H9 (cell line): ENCODE measurements at regions not wholly inside any gene's neighbourhood (a gene's known extent, or its start where the extent isn't known, plus 50 kb on each side); places are given as distances from the start of the nearest gene placed in this dataset.

ENCODE experiments used
- DNase-seq: peaks from one replicate; pipeline ENCODE4 v3.0.0-alpha.2; 2017
- H2AFZ ChIP-seq: one replicate; pipeline ENCODE4 v1.6.1; 2013; ENCODE audit warnings: mild to moderate bottlenecking, low read length, control low read depth, moderate library complexity
- H2AK5ac ChIP-seq: 2 replicates; pipeline ENCODE4 v1.6.1; 2013; ENCODE audit warnings: low read length, control low read depth, mixed read lengths; ENCODE audit not compliant: insufficient read length
- H2BK120ac ChIP-seq: one replicate; pipeline ENCODE4 v1.6.1; 2013; ENCODE audit warnings: low read depth, mild to moderate bottlenecking, low read length, control low read depth, inconsistent platforms; ENCODE audit not compliant: poor library complexity, severe bottlenecking
- H2BK12ac ChIP-seq: 2 replicates; pipeline ENCODE4 v1.6.1; 2013; ENCODE audit warnings: low read length, control low read depth, mixed read lengths, low read depth; ENCODE audit not compliant: insufficient read length
- H2BK15ac ChIP-seq: 2 replicates; pipeline ENCODE4 v1.6.1; 2013; ENCODE audit warnings: low read depth, low read length, control low read depth
- H2BK20ac ChIP-seq: one replicate; pipeline ENCODE4 v1.6.1; 2013; ENCODE audit warnings: low read depth, mild to moderate bottlenecking, low read length, control low read depth, inconsistent platforms; ENCODE audit not compliant: poor library complexity, severe bottlenecking
- H2BK5ac ChIP-seq: 2 replicates; pipeline ENCODE4 v1.6.1; 2013; ENCODE audit warnings: low read length, control low read depth, mixed read lengths; ENCODE audit not compliant: insufficient read length
- H3K14ac ChIP-seq: 2 replicates; pipeline ENCODE4 v1.6.1; 2013; ENCODE audit warnings: low read length, control low read depth; ENCODE audit not compliant: insufficient read depth
- H3K18ac ChIP-seq: 2 replicates; pipeline ENCODE4 v1.6.1; 2013; ENCODE audit warnings: low read depth, mild to moderate bottlenecking, mixed read lengths, low read length, control low read depth; ENCODE audit not compliant: insufficient read length
- H3K23ac ChIP-seq: 2 replicates; pipeline ENCODE4 v1.6.1; 2013; ENCODE audit warnings: low read length, control low read depth, mixed read lengths, low read depth; ENCODE audit not compliant: insufficient read length
- H3K23me2 ChIP-seq: 2 replicates; pipeline ENCODE4 v1.6.1; 2013; ENCODE audit warnings: low read depth, mild to moderate bottlenecking, mixed read lengths, low read length, control low read depth; ENCODE audit not compliant: insufficient read length, poor library complexity, severe bottlenecking
- H3K27ac ChIP-seq: 2 replicates; pipeline ENCODE4 v1.5.1; 2013; ENCODE audit warnings: low read length, control low read depth, mixed read lengths, low read depth; ENCODE audit not compliant: insufficient read length
- H3K27me3 ChIP-seq: 2 replicates; pipeline ENCODE4 v1.6.1; 2013; ENCODE audit warnings: low read length, control low read depth, inconsistent platforms; ENCODE audit not compliant: insufficient read depth
- H3K4ac ChIP-seq: 2 replicates; pipeline ENCODE4 v1.6.1; 2013; ENCODE audit warnings: low read depth, mild to moderate bottlenecking, control low read depth, inconsistent platforms, low read length, moderate library complexity
- H3K4me1 ChIP-seq: 2 replicates; pipeline ENCODE4 v1.6.1; 2013; ENCODE audit warnings: low read length, control low read depth, inconsistent platforms; ENCODE audit not compliant: insufficient read depth
- H3K4me2 ChIP-seq: 2 replicates; pipeline ENCODE4 v1.6.1; 2013; ENCODE audit warnings: low read length, control low read depth, mixed read lengths; ENCODE audit not compliant: insufficient read length, insufficient read depth
- H3K56ac ChIP-seq: 2 replicates; pipeline ENCODE4 v1.6.1; 2013; ENCODE audit warnings: low read depth, mild to moderate bottlenecking, mixed read lengths, low read length, control low read depth; ENCODE audit not compliant: insufficient read length
- H3K79me1 ChIP-seq: 2 replicates; pipeline ENCODE4 v1.6.1; 2013; ENCODE audit warnings: low read depth, mild to moderate bottlenecking, moderate library complexity, low read length, control low read depth, inconsistent platforms; ENCODE audit not compliant: insufficient read depth, poor library complexity, severe bottlenecking
- H3K79me2 ChIP-seq: 2 replicates; pipeline ENCODE4 v1.6.1; 2013; ENCODE audit warnings: low read length, control low read depth, inconsistent platforms; ENCODE audit not compliant: insufficient read depth
- H3K9ac ChIP-seq: 2 replicates; pipeline ENCODE4 v1.6.1; 2013; ENCODE audit warnings: low read length, control low read depth, mixed read lengths; ENCODE audit not compliant: insufficient read length; ENCODE audit errors: extremely low read depth
- H3K9me3 ChIP-seq: one replicate; pipeline ENCODE4 v1.6.1; 2013; ENCODE audit warnings: low read depth, low read length, inconsistent platforms; ENCODE audit not compliant: control insufficient read depth
- H3T11ph ChIP-seq: one replicate; pipeline ENCODE4 v1.6.1; 2013; ENCODE audit warnings: mild to moderate bottlenecking, low read length, control low read depth, inconsistent platforms
- H4K20me1 ChIP-seq: one replicate; pipeline ENCODE4 v1.6.1; 2013; ENCODE audit not compliant: control insufficient read depth, insufficient read length, insufficient read depth
- H4K5ac ChIP-seq: 2 replicates; pipeline ENCODE4 v1.6.1; 2013; ENCODE audit warnings: low read depth, mild to moderate bottlenecking, mixed read lengths, low read length, control low read depth; ENCODE audit not compliant: insufficient read length
- H4K8ac ChIP-seq: replicated peaks from 2 replicates; pipeline ENCODE4 v1.6.1; 2013; ENCODE audit warnings: low read length, control low read depth, mixed read lengths, low read depth; ENCODE audit not compliant: insufficient read length
- H4K91ac ChIP-seq: 2 replicates; pipeline ENCODE4 v1.6.1; 2013; ENCODE audit warnings: low read depth, mild to moderate bottlenecking, moderate library complexity, mixed read lengths, low read length, control low read depth; ENCODE audit not compliant: insufficient read length
- H3K27ac Mint-ChIP-seq, 3 experiments: 2 replicates in 2 of 3; 3 replicates in 1 of 3; pipeline ENCODE4 v1.8.0; 2020 to 2021; ENCODE audit warnings: mixed read lengths in 3 of 3, mild to moderate bottlenecking in 1 of 3, moderate library complexity in 1 of 3
- H3K27me3 Mint-ChIP-seq: 2 replicates; pipeline ENCODE4 v1.8.0; 2021; ENCODE audit warnings: low read depth, mild to moderate bottlenecking, moderate library complexity, mixed read lengths
- H3K36me3 Mint-ChIP-seq, 3 experiments: 2 replicates in 2 of 3; 3 replicates in 1 of 3; pipeline ENCODE4 v1.8.0; 2020 to 2021; ENCODE audit warnings: low read depth in 3 of 3, mixed read lengths in 3 of 3; ENCODE audit not compliant: insufficient read depth in 1 of 3
- H3K4me1 Mint-ChIP-seq, 2 experiments: 2 replicates each; pipeline ENCODE4 v1.8.0; 2020; ENCODE audit warnings: mixed read lengths in 2 of 2
- H3K4me3 Mint-ChIP-seq, 2 experiments: 2 replicates in 1 of 2; 3 replicates in 1 of 2; pipeline ENCODE4 v1.8.0; 2020 to 2021; ENCODE audit warnings: mild to moderate bottlenecking in 2 of 2, mixed read lengths in 2 of 2, moderate library complexity in 1 of 2
- H3K9me3 Mint-ChIP-seq, 2 experiments: 2 replicates in 1 of 2; 3 replicates in 1 of 2; pipeline ENCODE4 v1.8.0; 2020; ENCODE audit warnings: mild to moderate bottlenecking in 2 of 2, mixed read lengths in 2 of 2, moderate library complexity in 1 of 2
- WGBS: extraction: QIAGEN DNeasy Blood & Tissue Kit; methylation state at CpG from one replicate; pipeline ENCODE4 v1.1.7; 2013; ENCODE audit warnings: missing lambda C conversion rate, low lambda C conversion rate, mixed read lengths; ENCODE audit not compliant: insufficient read length; ENCODE audit errors: extremely low coverage; 5-methylcytosine and 5-hydroxymethylcytosine counted together
- TF ChIP-seq, protein P1 (sequence below): fragments of 200-600 bp; sonication (generic); conservative IDR thresholded peaks from 3 replicates; pipeline ENCODE4 v1.8.0; 2021; ENCODE audit warnings: antibody characterized with exemption, mild to moderate bottlenecking

DNA sequence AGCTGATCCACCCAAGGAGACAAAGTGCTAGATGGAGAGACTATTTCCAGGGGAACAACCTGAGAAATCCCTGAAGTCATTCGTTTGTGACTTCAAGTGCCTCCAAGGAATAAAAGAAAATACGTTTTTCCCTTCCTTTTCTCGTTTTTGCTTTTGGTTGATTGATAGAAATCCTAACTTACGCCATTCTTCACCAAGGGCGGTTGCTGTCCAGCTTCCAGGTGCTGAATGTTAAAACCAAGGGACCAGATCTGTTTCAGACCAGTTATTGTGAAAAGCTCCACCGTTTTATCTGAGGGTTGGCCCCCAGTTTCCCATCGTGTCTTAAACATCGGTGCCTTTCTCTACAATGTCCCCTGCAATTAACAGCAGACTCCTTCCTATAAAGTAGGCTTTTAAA lies 600.7 kb upstream of the SGCD start:
- H3K36me3 Mint-ChIP-seq, result no peaks in the 10 kb centered on the region; a peak in 1 of 7 replicates
- Histone ChIP-seq H4K5ac (no peak overlapping the region), H3K9me3 (no peaks in the 10 kb centered on the region), H3K23me2 (peaks cover 22% of the 10 kb centered on the region), H3K4ac (no peak overlapping the region), H3K4me1 (no peaks in the 10 kb centered on the region), H2BK12ac (no peak overlapping the region), H4K91ac (no peak overlapping the region), H2AK5ac (no peak overlapping the region), H3K23ac (no peak overlapping the region), H3K14ac (no peak overlapping the region), H3K79me1 (no peaks in the 10 kb centered on the region), H3K79me2 (no peaks in the 10 kb centered on the region), H3K27ac (no peak overlapping the region), H2BK5ac (no peak overlapping the region), H4K20me1 (no peaks in the 10 kb centered on the region), H3K4me2 (no peak overlapping the region), H2BK15ac (no peak overlapping the region), H2BK20ac (no peak overlapping the region), H2BK120ac (no peak overlapping the region), H3K9ac (no peak overlapping the region), H2AFZ (no peak overlapping the region), H3T11ph (no peak overlapping the region), H3K18ac (no peak overlapping the region), H3K27me3 (peaks cover 37% of the 10 kb centered on the region), H4K8ac (no peak overlapping the region), H3K56ac (no peak overlapping the region)
- H3K9me3 Mint-ChIP-seq, result no peaks in the 10 kb centered on the region; a peak in 1 of 5 replicates
- H3K27me3 Mint-ChIP-seq, result peaks cover 97% of the 10 kb centered on the region
- DNase-seq, result peak; percentile 35
- no peak overlapping the region for H3K4me3 Mint-ChIP-seq
- no peak overlapping the region for H3K27ac Mint-ChIP-seq
- TF ChIP-seq, protein P1, sequence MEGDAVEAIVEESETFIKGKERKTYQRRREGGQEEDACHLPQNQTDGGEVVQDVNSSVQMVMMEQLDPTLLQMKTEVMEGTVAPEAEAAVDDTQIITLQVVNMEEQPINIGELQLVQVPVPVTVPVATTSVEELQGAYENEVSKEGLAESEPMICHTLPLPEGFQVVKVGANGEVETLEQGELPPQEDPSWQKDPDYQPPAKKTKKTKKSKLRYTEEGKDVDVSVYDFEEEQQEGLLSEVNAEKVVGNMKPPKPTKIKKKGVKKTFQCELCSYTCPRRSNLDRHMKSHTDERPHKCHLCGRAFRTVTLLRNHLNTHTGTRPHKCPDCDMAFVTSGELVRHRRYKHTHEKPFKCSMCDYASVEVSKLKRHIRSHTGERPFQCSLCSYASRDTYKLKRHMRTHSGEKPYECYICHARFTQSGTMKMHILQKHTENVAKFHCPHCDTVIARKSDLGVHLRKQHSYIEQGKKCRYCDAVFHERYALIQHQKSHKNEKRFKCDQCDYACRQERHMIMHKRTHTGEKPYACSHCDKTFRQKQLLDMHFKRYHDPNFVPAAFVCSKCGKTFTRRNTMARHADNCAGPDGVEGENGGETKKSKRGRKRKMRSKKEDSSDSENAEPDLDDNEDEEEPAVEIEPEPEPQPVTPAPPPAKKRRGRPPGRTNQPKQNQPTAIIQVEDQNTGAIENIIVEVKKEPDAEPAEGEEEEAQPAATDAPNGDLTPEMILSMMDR, result no peak
- no CpG with 5 or more reads among the region's 8 CpGs for WGBS
- peaks cover 10 to 17% of the 10 kb centered on the region in 2 experiments for H3K4me1 Mint-ChIP-seq
